ENCODE measurements at regions not wholly inside any gene's neighbourhood (a gene's known extent, or its start where the extent isn't known, plus 50 kb on each side); places are given as distances from the start of the nearest gene placed in this dataset.

GRCh38 chr20:11302436-11302835, 615.3 kb upstream of the BTBD3 start:
- Histone ChIP-seq H3K9ac (ENCODE audit: low read depth, low read length, poor library complexity) (no peak overlapping the region), H3K4me1 (ENCODE audit: control insufficient read depth in 2 of 2, insufficient read depth in 1 of 2, low read depth in 1 of 2, low read length in 2 of 2) (peaks cover 6 to 8% of the 10 kb centered on the region in 2 donors), H3K23ac (ENCODE audit: low read depth, low read length, poor library complexity) (no peak overlapping the region), H3K9me3 (replicated peaks in 1 of 2; ENCODE audit: control insufficient read depth in 2 of 2, insufficient read depth in 1 of 2, low read depth in 1 of 2, low read length in 2 of 2) (no peaks in the 10 kb centered on the region), H3K4me2 (ENCODE audit: insufficient read depth, low read length, poor library complexity, severe bottlenecking) (no peak overlapping the region), H3K36me3 (replicated peaks in 1 of 2; ENCODE audit: control insufficient read depth in 2 of 2, insufficient read depth in 2 of 2, low read length in 2 of 2) (no peaks in the 10 kb centered on the region), H2BK15ac (ENCODE audit: low read length) (no peak overlapping the region), H3K18ac (ENCODE audit: low read length) (no peak overlapping the region), H4K8ac (ENCODE audit: low read depth, low read length) (no peak overlapping the region), H2BK5ac (ENCODE audit: low read length) (no peak overlapping the region), H3K27me3 (ENCODE audit: control insufficient read depth in 3 of 3, insufficient read depth in 3 of 3, low read depth in 1 of 3, low read length in 3 of 3) (no peaks in the 10 kb centered on the region), H3K4ac (ENCODE audit: low read length) (no peak overlapping the region), H2BK12ac (ENCODE audit: low read length) (no peak overlapping the region), H3K79me1 (ENCODE audit: low read depth, low read length) (no peaks in the 10 kb centered on the region), H2AK5ac (ENCODE audit: low read depth, low read length) (no peak overlapping the region), H3K4me3 (ENCODE audit: low read length in 2 of 2) (no peak overlapping the region), H3K14ac (ENCODE audit: low read length) (no peak overlapping the region), H2AFZ (ENCODE audit: low read length) (no peak overlapping the region), H3K27ac (replicated peaks; ENCODE audit: low read length) (no peak overlapping the region), H2BK120ac (ENCODE audit: low read depth, low read length) (no peak overlapping the region), H4K91ac (ENCODE audit: low read depth, low read length, poor library complexity) (no peak overlapping the region)
- no peak for DNase-seq (ENCODE audit: low spot score)
- WGBS, 2 donors (ENCODE audit: extremely low coverage in 2 of 2, insufficient read length in 2 of 2, insufficient replicate concordance in 1 of 2), result no CpG with 5 or more reads among the region's 3 CpGs

DNA sequence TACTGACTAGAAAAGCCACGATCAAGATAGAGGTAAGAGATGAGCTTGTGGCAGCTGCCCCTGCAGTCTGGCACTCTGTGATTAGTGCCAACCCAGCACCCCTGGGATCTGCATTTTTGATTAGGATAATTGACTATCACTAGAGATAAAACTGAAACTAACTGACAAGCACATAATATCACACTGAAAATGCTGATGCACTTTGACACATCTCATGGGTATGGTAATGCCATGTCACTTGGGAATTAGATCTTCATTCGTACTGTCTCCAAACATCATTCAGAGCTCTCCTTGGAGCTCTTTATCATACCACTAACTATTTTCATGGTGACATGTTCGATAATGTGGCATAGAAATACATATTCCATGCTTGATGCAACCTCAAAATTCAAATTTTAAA, 612.9 kb upstream of the BTBD3 start:
- no peaks in the 10 kb centered on the region for H3K9me3 ChIP-seq (replicated peaks in 1 of 2; ENCODE audit: control insufficient read depth in 2 of 2, insufficient read depth in 1 of 2, low read depth in 1 of 2, low read length in 2 of 2)
- H3K9ac ChIP-seq (ENCODE audit: low read depth, low read length, poor library complexity), result no peak overlapping the region
- H2BK120ac ChIP-seq (ENCODE audit: low read depth, low read length), result no peak overlapping the region
- no peak overlapping the region for H3K4me3 ChIP-seq (ENCODE audit: low read length in 2 of 2)
- H3K79me1 ChIP-seq (ENCODE audit: low read depth, low read length), result no peaks in the 10 kb centered on the region
- no peak overlapping the region for H3K4ac ChIP-seq (ENCODE audit: low read length)
- H3K27me3 ChIP-seq (ENCODE audit: control insufficient read depth in 3 of 3, insufficient read depth in 3 of 3, low read depth in 1 of 3, low read length in 3 of 3), result no peaks in the 10 kb centered on the region
- H2BK15ac ChIP-seq (ENCODE audit: low read length), result no peak overlapping the region
- no peak overlapping the region for H3K23ac ChIP-seq (ENCODE audit: low read depth, low read length, poor library complexity)
- no CpG with 5 or more reads among the region's 3 CpGs for WGBS, 2 donors (ENCODE audit: extremely low coverage in 2 of 2, insufficient read length in 2 of 2, insufficient replicate concordance in 1 of 2)
- no peak overlapping the region for H4K91ac ChIP-seq (ENCODE audit: low read depth, low read length, poor library complexity)
- H4K8ac ChIP-seq (ENCODE audit: low read depth, low read length), result no peak overlapping the region
- H2AFZ ChIP-seq (ENCODE audit: low read length), result no peak overlapping the region
- no peak overlapping the region for H2BK5ac ChIP-seq (ENCODE audit: low read length)
- DNase-seq (ENCODE audit: low spot score), result no peak
- H2AK5ac ChIP-seq (ENCODE audit: low read depth, low read length), result no peak overlapping the region
- no peak overlapping the region for H2BK12ac ChIP-seq (ENCODE audit: low read length)
- H3K27ac ChIP-seq (replicated peaks; ENCODE audit: low read length), result no peak overlapping the region
- no peaks in the 10 kb centered on the region for H3K36me3 ChIP-seq (replicated peaks in 1 of 2; ENCODE audit: control insufficient read depth in 2 of 2, insufficient read depth in 2 of 2, low read length in 2 of 2)
- no peak overlapping the region for H3K18ac ChIP-seq (ENCODE audit: low read length)
- peaks cover 6 to 8% of the 10 kb centered on the region in 2 donors for H3K4me1 ChIP-seq (ENCODE audit: control insufficient read depth in 2 of 2, insufficient read depth in 1 of 2, low read depth in 1 of 2, low read length in 2 of 2)
- H3K14ac ChIP-seq (ENCODE audit: low read length), result no peak overlapping the region
- no peak overlapping the region for H3K4me2 ChIP-seq (ENCODE audit: insufficient read depth, low read length, poor library complexity, severe bottlenecking)

- H4K8ac ChIP-seq (ENCODE audit: low read depth, low read length), result no peak overlapping the region
- H4K91ac ChIP-seq (ENCODE audit: low read depth, low read length, poor library complexity), result no peak overlapping the region
- DNase-seq (ENCODE audit: low spot score), result no peak
- H3K4me2 ChIP-seq (ENCODE audit: insufficient read depth, low read length, poor library complexity, severe bottlenecking), result no peak overlapping the region
- H3K14ac ChIP-seq (ENCODE audit: low read length), result no peak overlapping the region
- H2BK5ac ChIP-seq (ENCODE audit: low read length), result no peak overlapping the region
- H3K23ac ChIP-seq (ENCODE audit: low read depth, low read length, poor library complexity), result no peak overlapping the region
- no peaks in the 10 kb centered on the region for H3K79me1 ChIP-seq (ENCODE audit: low read depth, low read length)
- no peaks in the 10 kb centered on the region for H3K27me3 ChIP-seq (ENCODE audit: control insufficient read depth in 3 of 3, insufficient read depth in 3 of 3, low read depth in 1 of 3, low read length in 3 of 3)
- no peak overlapping the region for H3K27ac ChIP-seq (replicated peaks; ENCODE audit: low read length)
- H3K9me3 ChIP-seq (replicated peaks in 1 of 2; ENCODE audit: control insufficient read depth in 2 of 2, insufficient read depth in 1 of 2, low read depth in 1 of 2, low read length in 2 of 2), result no peaks in the 10 kb centered on the region
- H2BK12ac ChIP-seq (ENCODE audit: low read length), result no peak overlapping the region
- H2AK5ac ChIP-seq (ENCODE audit: low read depth, low read length), result no peak overlapping the region
- H2AFZ ChIP-seq (ENCODE audit: low read length), result peak overlapping the region; percentile 39
- no peak overlapping the region for H3K18ac ChIP-seq (ENCODE audit: low read length)
- H3K9ac ChIP-seq (ENCODE audit: low read depth, low read length, poor library complexity), result no peak overlapping the region
- no peak overlapping the region for H3K4ac ChIP-seq (ENCODE audit: low read length)
- H3K4me3 ChIP-seq (ENCODE audit: low read length in 2 of 2), result no peak overlapping the region
- H2BK120ac ChIP-seq (ENCODE audit: low read depth, low read length), result no peak overlapping the region
- no peak overlapping the region for H2BK15ac ChIP-seq (ENCODE audit: low read length)
- peaks cover 6 to 8% of the 10 kb centered on the region in 2 donors for H3K4me1 ChIP-seq (ENCODE audit: control insufficient read depth in 2 of 2, insufficient read depth in 1 of 2, low read depth in 1 of 2, low read length in 2 of 2)
- H3K36me3 ChIP-seq (replicated peaks in 1 of 2; ENCODE audit: control insufficient read depth in 2 of 2, insufficient read depth in 2 of 2, low read length in 2 of 2), result no peaks in the 10 kb centered on the region
- no CpG with 5 or more reads among the region's 2 CpGs for WGBS, 2 donors (ENCODE audit: extremely low coverage in 2 of 2, insufficient read length in 2 of 2, insufficient replicate concordance in 1 of 2)
These were observed 612.3 kb upstream of the BTBD3 start for GRCh38 chr20:11305406-11305805.

GRCh38 chr20:11311659-11312224, 606.0 kb upstream of the BTBD3 start:
- no peak overlapping the region for H4K8ac ChIP-seq (ENCODE audit: low read depth, low read length)
- H3K4me2 ChIP-seq (ENCODE audit: insufficient read depth, low read length, poor library complexity, severe bottlenecking), result no peak overlapping the region
- H3K4me1 ChIP-seq (ENCODE audit: control insufficient read depth in 2 of 2, insufficient read depth in 1 of 2, low read depth in 1 of 2, low read length in 2 of 2), result no peaks in the 10 kb centered on the region
- no peak overlapping the region for H4K91ac ChIP-seq (ENCODE audit: low read depth, low read length, poor library complexity)
- H3K23ac ChIP-seq (ENCODE audit: low read depth, low read length, poor library complexity), result no peak overlapping the region
- no peaks in the 10 kb centered on the region for H3K9me3 ChIP-seq (replicated peaks in 1 of 2; ENCODE audit: control insufficient read depth in 2 of 2, insufficient read depth in 1 of 2, low read depth in 1 of 2, low read length in 2 of 2)
- H3K36me3 ChIP-seq (replicated peaks in 1 of 2; ENCODE audit: control insufficient read depth in 2 of 2, insufficient read depth in 2 of 2, low read length in 2 of 2), result no peaks in the 10 kb centered on the region
- no peak overlapping the region for H3K14ac ChIP-seq (ENCODE audit: low read length)
- no peak overlapping the region for H3K9ac ChIP-seq (ENCODE audit: low read depth, low read length, poor library complexity)
- H3K79me1 ChIP-seq (ENCODE audit: low read depth, low read length), result no peaks in the 10 kb centered on the region
- no peak overlapping the region for H2BK15ac ChIP-seq (ENCODE audit: low read length)
- no peaks in the 10 kb centered on the region for H3K27me3 ChIP-seq (ENCODE audit: control insufficient read depth in 3 of 3, insufficient read depth in 3 of 3, low read depth in 1 of 3, low read length in 3 of 3)
- H2AFZ ChIP-seq (ENCODE audit: low read length), result no peak overlapping the region
- H3K4me3 ChIP-seq (ENCODE audit: low read length in 2 of 2), result no peak overlapping the region
- H2BK12ac ChIP-seq (ENCODE audit: low read length), result no peak overlapping the region
- H3K27ac ChIP-seq (replicated peaks; ENCODE audit: low read length), result no peak overlapping the region
- WGBS, 2 donors (ENCODE audit: extremely low coverage in 2 of 2, insufficient read length in 2 of 2, insufficient replicate concordance in 1 of 2), result no CpG with 5 or more reads among the region's 3 CpGs
- no peak for DNase-seq (ENCODE audit: low spot score)
- no peak overlapping the region for H3K4ac ChIP-seq (ENCODE audit: low read length)
- no peak overlapping the region for H2AK5ac ChIP-seq (ENCODE audit: low read depth, low read length)
- H2BK5ac ChIP-seq (ENCODE audit: low read length), result no peak overlapping the region
- H2BK120ac ChIP-seq (ENCODE audit: low read depth, low read length), result no peak overlapping the region
- H3K18ac ChIP-seq (ENCODE audit: low read length), result no peak overlapping the region

Measured in neuronal stem cell (in vitro differentiated cells).